ENCODE measurements at regions not wholly inside any gene's neighbourhood (a gene's known extent, or its start where the extent isn't known, plus 50 kb on each side); places are given as distances from the start of the nearest gene placed in this dataset.

GRCh38 chr20:17787816-17788215 is 88.0 kb downstream of the BANF2 start:
- no peak for DNase-seq (ENCODE audit: low spot score)

GRCh38 chr20:17786221-17786718 is 86.5 kb downstream of the BANF2 start:
- no peak for DNase-seq (ENCODE audit: low spot score)
